H9 (cell line): ENCODE measurements at regions not wholly inside any gene's neighbourhood (a gene's known extent, or its start where the extent isn't known, plus 50 kb on each side); places are given as distances from the start of the nearest gene placed in this dataset.

ENCODE experiments used
- DNase-seq: peaks from one replicate; pipeline ENCODE4 v3.0.0-alpha.2; 2017
- H2AFZ ChIP-seq: one replicate; pipeline ENCODE4 v1.6.1; 2013; ENCODE audit warnings: mild to moderate bottlenecking, low read length, control low read depth, moderate library complexity
- H2AK5ac ChIP-seq: 2 replicates; pipeline ENCODE4 v1.6.1; 2013; ENCODE audit warnings: low read length, control low read depth, mixed read lengths; ENCODE audit not compliant: insufficient read length
- H2BK120ac ChIP-seq: one replicate; pipeline ENCODE4 v1.6.1; 2013; ENCODE audit warnings: low read depth, mild to moderate bottlenecking, low read length, control low read depth, inconsistent platforms; ENCODE audit not compliant: poor library complexity, severe bottlenecking
- H2BK12ac ChIP-seq: 2 replicates; pipeline ENCODE4 v1.6.1; 2013; ENCODE audit warnings: low read length, control low read depth, mixed read lengths, low read depth; ENCODE audit not compliant: insufficient read length
- H2BK15ac ChIP-seq: 2 replicates; pipeline ENCODE4 v1.6.1; 2013; ENCODE audit warnings: low read depth, low read length, control low read depth
- H2BK20ac ChIP-seq: one replicate; pipeline ENCODE4 v1.6.1; 2013; ENCODE audit warnings: low read depth, mild to moderate bottlenecking, low read length, control low read depth, inconsistent platforms; ENCODE audit not compliant: poor library complexity, severe bottlenecking
- H2BK5ac ChIP-seq: 2 replicates; pipeline ENCODE4 v1.6.1; 2013; ENCODE audit warnings: low read length, control low read depth, mixed read lengths; ENCODE audit not compliant: insufficient read length
- H3K14ac ChIP-seq: 2 replicates; pipeline ENCODE4 v1.6.1; 2013; ENCODE audit warnings: low read length, control low read depth; ENCODE audit not compliant: insufficient read depth
- H3K18ac ChIP-seq: 2 replicates; pipeline ENCODE4 v1.6.1; 2013; ENCODE audit warnings: low read depth, mild to moderate bottlenecking, mixed read lengths, low read length, control low read depth; ENCODE audit not compliant: insufficient read length
- H3K23ac ChIP-seq: 2 replicates; pipeline ENCODE4 v1.6.1; 2013; ENCODE audit warnings: low read length, control low read depth, mixed read lengths, low read depth; ENCODE audit not compliant: insufficient read length
- H3K23me2 ChIP-seq: 2 replicates; pipeline ENCODE4 v1.6.1; 2013; ENCODE audit warnings: low read depth, mild to moderate bottlenecking, mixed read lengths, low read length, control low read depth; ENCODE audit not compliant: insufficient read length, poor library complexity, severe bottlenecking
- H3K27ac ChIP-seq: 2 replicates; pipeline ENCODE4 v1.5.1; 2013; ENCODE audit warnings: low read length, control low read depth, mixed read lengths, low read depth; ENCODE audit not compliant: insufficient read length
- H3K27me3 ChIP-seq: 2 replicates; pipeline ENCODE4 v1.6.1; 2013; ENCODE audit warnings: low read length, control low read depth, inconsistent platforms; ENCODE audit not compliant: insufficient read depth
- H3K4ac ChIP-seq: 2 replicates; pipeline ENCODE4 v1.6.1; 2013; ENCODE audit warnings: low read depth, mild to moderate bottlenecking, control low read depth, inconsistent platforms, low read length, moderate library complexity
- H3K4me1 ChIP-seq: 2 replicates; pipeline ENCODE4 v1.6.1; 2013; ENCODE audit warnings: low read length, control low read depth, inconsistent platforms; ENCODE audit not compliant: insufficient read depth
- H3K4me2 ChIP-seq: 2 replicates; pipeline ENCODE4 v1.6.1; 2013; ENCODE audit warnings: low read length, control low read depth, mixed read lengths; ENCODE audit not compliant: insufficient read length, insufficient read depth
- H3K56ac ChIP-seq: 2 replicates; pipeline ENCODE4 v1.6.1; 2013; ENCODE audit warnings: low read depth, mild to moderate bottlenecking, mixed read lengths, low read length, control low read depth; ENCODE audit not compliant: insufficient read length
- H3K79me1 ChIP-seq: 2 replicates; pipeline ENCODE4 v1.6.1; 2013; ENCODE audit warnings: low read depth, mild to moderate bottlenecking, moderate library complexity, low read length, control low read depth, inconsistent platforms; ENCODE audit not compliant: insufficient read depth, poor library complexity, severe bottlenecking
- H3K79me2 ChIP-seq: 2 replicates; pipeline ENCODE4 v1.6.1; 2013; ENCODE audit warnings: low read length, control low read depth, inconsistent platforms; ENCODE audit not compliant: insufficient read depth
- H3K9ac ChIP-seq: 2 replicates; pipeline ENCODE4 v1.6.1; 2013; ENCODE audit warnings: low read length, control low read depth, mixed read lengths; ENCODE audit not compliant: insufficient read length; ENCODE audit errors: extremely low read depth
- H3K9me3 ChIP-seq: one replicate; pipeline ENCODE4 v1.6.1; 2013; ENCODE audit warnings: low read depth, low read length, inconsistent platforms; ENCODE audit not compliant: control insufficient read depth
- H3T11ph ChIP-seq: one replicate; pipeline ENCODE4 v1.6.1; 2013; ENCODE audit warnings: mild to moderate bottlenecking, low read length, control low read depth, inconsistent platforms
- H4K20me1 ChIP-seq: one replicate; pipeline ENCODE4 v1.6.1; 2013; ENCODE audit not compliant: control insufficient read depth, insufficient read length, insufficient read depth
- H4K5ac ChIP-seq: 2 replicates; pipeline ENCODE4 v1.6.1; 2013; ENCODE audit warnings: low read depth, mild to moderate bottlenecking, mixed read lengths, low read length, control low read depth; ENCODE audit not compliant: insufficient read length
- H4K8ac ChIP-seq: replicated peaks from 2 replicates; pipeline ENCODE4 v1.6.1; 2013; ENCODE audit warnings: low read length, control low read depth, mixed read lengths, low read depth; ENCODE audit not compliant: insufficient read length
- H4K91ac ChIP-seq: 2 replicates; pipeline ENCODE4 v1.6.1; 2013; ENCODE audit warnings: low read depth, mild to moderate bottlenecking, moderate library complexity, mixed read lengths, low read length, control low read depth; ENCODE audit not compliant: insufficient read length
- H3K27ac Mint-ChIP-seq, 3 experiments: 2 replicates in 2 of 3; 3 replicates in 1 of 3; pipeline ENCODE4 v1.8.0; 2020 to 2021; ENCODE audit warnings: mixed read lengths in 3 of 3, mild to moderate bottlenecking in 1 of 3, moderate library complexity in 1 of 3
- H3K27me3 Mint-ChIP-seq: 2 replicates; pipeline ENCODE4 v1.8.0; 2021; ENCODE audit warnings: low read depth, mild to moderate bottlenecking, moderate library complexity, mixed read lengths
- H3K36me3 Mint-ChIP-seq, 3 experiments: 2 replicates in 2 of 3; 3 replicates in 1 of 3; pipeline ENCODE4 v1.8.0; 2020 to 2021; ENCODE audit warnings: low read depth in 3 of 3, mixed read lengths in 3 of 3; ENCODE audit not compliant: insufficient read depth in 1 of 3
- H3K4me1 Mint-ChIP-seq, 2 experiments: 2 replicates each; pipeline ENCODE4 v1.8.0; 2020; ENCODE audit warnings: mixed read lengths in 2 of 2
- H3K4me3 Mint-ChIP-seq, 2 experiments: 2 replicates in 1 of 2; 3 replicates in 1 of 2; pipeline ENCODE4 v1.8.0; 2020 to 2021; ENCODE audit warnings: mild to moderate bottlenecking in 2 of 2, mixed read lengths in 2 of 2, moderate library complexity in 1 of 2
- H3K9me3 Mint-ChIP-seq, 2 experiments: 2 replicates in 1 of 2; 3 replicates in 1 of 2; pipeline ENCODE4 v1.8.0; 2020; ENCODE audit warnings: mild to moderate bottlenecking in 2 of 2, mixed read lengths in 2 of 2, moderate library complexity in 1 of 2
- WGBS: extraction: QIAGEN DNeasy Blood & Tissue Kit; methylation state at CpG from one replicate; pipeline ENCODE4 v1.1.7; 2013; ENCODE audit warnings: missing lambda C conversion rate, low lambda C conversion rate, mixed read lengths; ENCODE audit not compliant: insufficient read length; ENCODE audit errors: extremely low coverage; 5-methylcytosine and 5-hydroxymethylcytosine counted together
- TF ChIP-seq, protein P1 (sequence below): fragments of 200-600 bp; sonication (generic); conservative IDR thresholded peaks from 3 replicates; pipeline ENCODE4 v1.8.0; 2021; ENCODE audit warnings: antibody characterized with exemption, mild to moderate bottlenecking

DNA sequence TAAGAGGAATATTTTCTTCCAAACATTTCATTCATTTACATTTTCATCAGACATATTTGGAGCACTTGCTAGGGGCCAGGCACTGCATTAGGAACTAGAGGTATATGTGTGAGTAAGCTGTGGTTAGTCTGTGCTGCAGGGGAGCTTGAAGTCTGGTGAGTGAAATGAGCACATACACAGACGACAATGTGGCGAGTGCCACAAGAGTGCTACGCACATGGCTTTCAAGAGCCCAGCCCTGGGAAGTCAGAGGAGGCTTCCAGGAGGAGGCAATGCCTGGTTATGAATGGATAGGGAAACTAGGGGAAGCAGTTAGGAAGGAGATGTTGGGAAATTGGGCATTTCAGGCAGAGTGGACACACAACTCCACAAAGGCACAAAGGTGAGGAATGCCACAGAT, 171.8 kb downstream of the IER5 start:
- H4K5ac ChIP-seq = no peak overlapping the region
- H4K20me1 ChIP-seq = no peaks in the 10 kb centered on the region
- peaks cover 7 to 14% of the 10 kb centered on the region in 2 experiments for H3K4me1 Mint-ChIP-seq
- no peak overlapping the region for H3K18ac ChIP-seq
- H3K9ac ChIP-seq = no peak overlapping the region
- peaks cover 0 to 7% (median 4%) of the 10 kb centered on the region in 3 experiments; a peak in 5 of 7 replicates for H3K36me3 Mint-ChIP-seq
- WGBS = no CpG with 5 or more reads among the region's 3 CpGs
- no peak overlapping the region for H3K23ac ChIP-seq
- H2BK12ac ChIP-seq = no peak overlapping the region
- no peak overlapping the region for H3K14ac ChIP-seq
- H3T11ph ChIP-seq = no peak overlapping the region
- DNase-seq = no peak
- H3K56ac ChIP-seq = no peak overlapping the region
- H3K27ac ChIP-seq = no peak overlapping the region
- H3K4me3 Mint-ChIP-seq = no peak overlapping the region
- H3K27me3 Mint-ChIP-seq = peaks cover 37% of the 10 kb centered on the region
- H2AK5ac ChIP-seq = no peak overlapping the region
- no peak overlapping the region for H2BK20ac ChIP-seq
- H2BK15ac ChIP-seq = no peak overlapping the region
- H3K27ac Mint-ChIP-seq = no peak overlapping the region; a peak in 1 of 7 replicates
- H2AFZ ChIP-seq = no peak overlapping the region
- no peak overlapping the region for H4K91ac ChIP-seq
- no peak overlapping the region for H4K8ac ChIP-seq
- TF ChIP-seq, protein P1, sequence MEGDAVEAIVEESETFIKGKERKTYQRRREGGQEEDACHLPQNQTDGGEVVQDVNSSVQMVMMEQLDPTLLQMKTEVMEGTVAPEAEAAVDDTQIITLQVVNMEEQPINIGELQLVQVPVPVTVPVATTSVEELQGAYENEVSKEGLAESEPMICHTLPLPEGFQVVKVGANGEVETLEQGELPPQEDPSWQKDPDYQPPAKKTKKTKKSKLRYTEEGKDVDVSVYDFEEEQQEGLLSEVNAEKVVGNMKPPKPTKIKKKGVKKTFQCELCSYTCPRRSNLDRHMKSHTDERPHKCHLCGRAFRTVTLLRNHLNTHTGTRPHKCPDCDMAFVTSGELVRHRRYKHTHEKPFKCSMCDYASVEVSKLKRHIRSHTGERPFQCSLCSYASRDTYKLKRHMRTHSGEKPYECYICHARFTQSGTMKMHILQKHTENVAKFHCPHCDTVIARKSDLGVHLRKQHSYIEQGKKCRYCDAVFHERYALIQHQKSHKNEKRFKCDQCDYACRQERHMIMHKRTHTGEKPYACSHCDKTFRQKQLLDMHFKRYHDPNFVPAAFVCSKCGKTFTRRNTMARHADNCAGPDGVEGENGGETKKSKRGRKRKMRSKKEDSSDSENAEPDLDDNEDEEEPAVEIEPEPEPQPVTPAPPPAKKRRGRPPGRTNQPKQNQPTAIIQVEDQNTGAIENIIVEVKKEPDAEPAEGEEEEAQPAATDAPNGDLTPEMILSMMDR = no peak
- no peaks in the 10 kb centered on the region for H3K9me3 ChIP-seq
- peaks cover 7% of the 10 kb centered on the region in 2 experiments for H3K9me3 Mint-ChIP-seq
- H2BK5ac ChIP-seq = no peak overlapping the region
- H3K79me1 ChIP-seq = no peaks in the 10 kb centered on the region
- no peak overlapping the region for H3K4me2 ChIP-seq
- H2BK120ac ChIP-seq = no peak overlapping the region
- H3K27me3 ChIP-seq = no peaks in the 10 kb centered on the region; the same call in 1 of the 2 replicates
- H3K23me2 ChIP-seq = no peaks in the 10 kb centered on the region
- no peak overlapping the region for H3K4ac ChIP-seq
- no peaks in the 10 kb centered on the region for H3K4me1 ChIP-seq
- no peaks in the 10 kb centered on the region for H3K79me2 ChIP-seq
